DMS53 (cell line): ENCODE measurements at regions not wholly inside any gene's neighbourhood (a gene's known extent, or its start where the extent isn't known, plus 50 kb on each side); places are given as distances from the start of the nearest gene placed in this dataset.
"Not testable (repeated sequence)": the region's sequence is repeated elsewhere in the genome, so short reads cannot be mapped to it uniquely, and the experiment has no call there.

Source experiments
- DNase-seq: peaks from one replicate; lab custom pipeline; 2025; lab: John Stamatoyannopoulos, UW

GRCh38 chr4:142897518-142897917 is 51.4 kb upstream of the INPP4B start:
- not testable (repeated sequence) for DNase-seq

GRCh38 chr4:142900622-142901021 is 54.5 kb upstream of the INPP4B start:
- DNase-seq, result no peak

GRCh38 chr4:142901166-142901662 is 55.1 kb upstream of the INPP4B start:
- DNase-seq, result peak; percentile 2

- not testable (repeated sequence) for DNase-seq
These were observed 57.5 kb upstream of the INPP4B start for GRCh38 chr4:142903617-142904016.

DNA sequence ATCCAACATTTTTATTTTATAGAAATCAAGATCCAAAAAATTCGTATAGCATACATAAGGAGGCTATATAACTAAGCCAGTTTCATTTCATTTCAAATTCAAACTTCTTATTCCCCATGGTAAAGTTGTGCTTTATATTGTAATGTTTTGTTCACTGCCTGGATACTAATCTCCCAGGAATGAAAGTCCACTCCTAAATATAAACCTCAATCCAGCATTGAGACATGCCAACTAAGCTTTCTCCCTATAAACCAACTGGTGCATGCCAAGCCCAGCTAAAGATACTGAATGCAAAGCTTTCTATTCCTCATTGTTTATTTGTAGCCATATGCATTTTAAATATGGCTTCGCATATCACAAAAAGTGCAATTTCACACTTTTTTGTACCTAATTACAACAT is 63.8 kb upstream of the INPP4B start:
- no peak for DNase-seq

GRCh38 chr4:142913034-142913433 is 66.9 kb upstream of the INPP4B start:
- DNase-seq, result no peak

DNA sequence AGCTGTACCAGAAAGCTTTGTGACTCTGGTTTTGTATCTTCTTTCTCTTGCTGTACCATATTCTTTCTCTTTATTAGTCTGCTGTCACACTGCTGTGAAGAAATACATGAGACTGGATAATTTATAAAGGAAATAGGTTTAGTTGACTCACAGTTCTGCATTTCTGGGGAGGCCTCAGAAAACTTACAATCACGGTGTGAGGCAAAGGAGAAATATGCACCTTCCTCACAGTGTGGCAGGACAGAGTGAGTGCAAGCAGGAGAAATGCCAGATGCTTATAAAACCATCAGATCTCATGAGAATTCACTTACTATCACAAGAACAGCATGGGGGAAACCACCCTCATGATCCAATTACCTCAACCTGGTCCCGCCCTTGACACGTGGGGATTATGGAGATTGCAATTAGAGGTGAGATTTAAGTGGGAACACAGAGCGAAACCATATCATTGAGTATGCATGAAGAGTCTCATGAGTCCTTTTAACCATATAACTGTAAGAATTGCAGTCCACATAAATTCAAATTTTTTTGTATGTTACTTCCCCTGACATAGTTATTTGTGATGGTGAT is 67.4 kb upstream of the INPP4B start:
- no peak for DNase-seq

DNA sequence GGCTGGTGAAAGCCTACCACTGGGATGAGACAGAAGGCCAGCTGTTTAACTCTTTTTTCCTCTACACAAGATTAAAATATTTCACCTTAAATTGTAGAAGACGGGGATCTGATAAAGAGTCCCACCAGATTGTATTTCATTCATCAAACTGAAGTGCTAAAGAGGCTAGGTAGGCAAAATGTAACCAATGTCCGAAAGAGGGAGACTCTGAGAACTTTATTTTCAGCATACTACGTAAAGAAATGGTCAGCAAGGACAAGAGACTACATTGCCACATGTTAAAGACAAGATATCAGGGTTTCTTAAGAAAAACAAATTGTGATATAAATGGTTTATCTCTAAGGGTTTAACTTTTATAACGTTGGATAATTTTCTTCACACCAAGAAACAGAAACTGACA is 71.6 kb upstream of the INPP4B start:
- no peak for DNase-seq

DNA sequence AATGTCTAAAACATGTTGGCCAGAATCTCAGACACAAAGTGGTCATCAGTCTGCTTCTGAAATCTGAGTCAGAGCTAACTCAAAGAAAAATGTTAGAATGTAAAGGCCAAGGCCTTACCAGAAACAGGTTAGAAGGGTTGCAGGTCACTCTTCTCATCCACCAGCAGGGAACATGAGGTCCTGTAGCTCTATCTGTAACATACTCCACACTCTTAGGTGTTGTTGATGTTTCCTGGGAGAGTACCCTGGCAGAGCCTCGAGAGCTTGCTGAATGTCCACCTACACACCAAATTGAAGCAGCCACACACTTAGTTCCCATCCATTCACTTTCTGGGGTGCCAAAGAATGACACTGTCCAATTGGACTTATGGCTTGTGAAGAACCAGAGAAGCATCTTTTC is 76.6 kb upstream of the INPP4B start:
- no peak for DNase-seq

DNA sequence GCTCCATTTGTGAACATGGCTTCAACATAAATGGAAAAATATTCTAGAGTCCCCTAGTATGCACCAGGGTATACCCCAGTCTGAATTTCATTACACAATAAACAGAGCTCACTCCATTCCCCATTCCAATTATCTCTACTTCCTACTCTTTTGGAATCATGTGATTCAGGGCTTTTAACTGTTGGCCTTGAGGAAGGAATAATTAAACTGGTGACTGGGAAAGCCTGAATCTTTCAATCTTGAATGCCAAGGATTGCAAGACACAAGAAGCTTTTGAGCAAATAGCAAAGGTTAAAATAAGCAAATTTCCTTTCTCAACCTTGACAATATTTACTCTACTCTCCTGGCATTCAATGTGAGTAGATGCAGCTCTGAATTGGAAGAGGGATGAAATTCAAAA is 77.5 kb upstream of the INPP4B start:
- DNase-seq, result no peak

GRCh38 chr4:142925161-142925560 is 79.1 kb upstream of the INPP4B start:
- DNase-seq, result no peak

DNA sequence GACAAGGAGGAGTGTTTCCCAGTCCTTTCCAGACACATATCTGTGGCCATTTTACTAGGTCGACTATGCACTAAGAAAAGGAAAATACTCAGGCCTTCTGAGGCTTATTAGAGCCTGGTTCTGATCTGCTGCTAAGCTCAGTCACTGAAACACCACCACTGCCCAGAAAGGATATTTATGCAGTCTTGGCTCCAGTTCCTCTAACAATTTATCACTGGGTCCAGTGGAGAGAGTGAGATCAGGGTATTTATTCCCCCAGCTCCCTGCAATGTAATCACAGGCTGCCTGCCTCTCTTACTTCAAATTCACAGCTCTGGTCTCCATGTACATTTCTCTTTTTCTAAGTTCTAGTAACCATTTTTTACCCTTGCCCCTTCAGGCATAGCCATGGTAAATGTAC is 81.6 kb upstream of the INPP4B start:
- no peak for DNase-seq

DNA sequence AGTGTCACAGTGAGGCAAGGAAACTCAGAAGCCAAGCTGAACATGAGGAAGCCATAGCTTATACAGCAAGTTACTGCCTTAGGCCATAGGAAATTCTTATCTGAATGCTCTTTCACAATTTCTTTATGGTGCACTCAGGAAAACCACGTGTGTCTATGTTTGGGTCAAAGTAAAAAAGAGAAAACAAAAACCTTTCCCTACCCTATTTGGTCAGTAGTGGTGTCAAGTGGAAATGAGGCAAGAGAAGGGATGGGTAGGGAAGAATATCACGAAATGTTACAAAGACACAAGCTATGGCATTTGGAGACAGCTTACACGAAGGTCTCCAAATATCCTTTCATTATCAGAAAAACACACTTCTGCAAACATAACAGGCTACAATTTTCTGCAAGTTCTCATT is 83.4 kb upstream of the INPP4B start:
- no peak for DNase-seq

DNA sequence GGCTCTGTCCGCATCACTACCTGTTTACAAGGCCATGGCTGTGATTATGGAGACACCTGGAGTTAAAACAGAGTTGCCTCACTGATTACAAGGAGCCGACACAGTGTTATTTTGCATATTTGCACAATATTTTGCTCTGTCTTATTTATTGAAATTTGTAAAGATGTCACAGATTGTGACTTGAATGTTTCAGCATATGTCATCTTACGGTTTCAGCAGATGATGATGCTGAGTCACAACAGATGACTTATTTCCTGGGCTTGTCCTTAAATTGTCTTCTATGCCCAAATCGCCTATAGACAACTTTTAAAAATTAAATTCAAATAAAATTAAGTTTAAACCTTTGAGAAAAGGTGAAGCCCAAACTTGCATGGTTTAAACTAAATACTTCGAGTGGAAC is 87.1 kb upstream of the INPP4B start:
- no peak for DNase-seq

DNA sequence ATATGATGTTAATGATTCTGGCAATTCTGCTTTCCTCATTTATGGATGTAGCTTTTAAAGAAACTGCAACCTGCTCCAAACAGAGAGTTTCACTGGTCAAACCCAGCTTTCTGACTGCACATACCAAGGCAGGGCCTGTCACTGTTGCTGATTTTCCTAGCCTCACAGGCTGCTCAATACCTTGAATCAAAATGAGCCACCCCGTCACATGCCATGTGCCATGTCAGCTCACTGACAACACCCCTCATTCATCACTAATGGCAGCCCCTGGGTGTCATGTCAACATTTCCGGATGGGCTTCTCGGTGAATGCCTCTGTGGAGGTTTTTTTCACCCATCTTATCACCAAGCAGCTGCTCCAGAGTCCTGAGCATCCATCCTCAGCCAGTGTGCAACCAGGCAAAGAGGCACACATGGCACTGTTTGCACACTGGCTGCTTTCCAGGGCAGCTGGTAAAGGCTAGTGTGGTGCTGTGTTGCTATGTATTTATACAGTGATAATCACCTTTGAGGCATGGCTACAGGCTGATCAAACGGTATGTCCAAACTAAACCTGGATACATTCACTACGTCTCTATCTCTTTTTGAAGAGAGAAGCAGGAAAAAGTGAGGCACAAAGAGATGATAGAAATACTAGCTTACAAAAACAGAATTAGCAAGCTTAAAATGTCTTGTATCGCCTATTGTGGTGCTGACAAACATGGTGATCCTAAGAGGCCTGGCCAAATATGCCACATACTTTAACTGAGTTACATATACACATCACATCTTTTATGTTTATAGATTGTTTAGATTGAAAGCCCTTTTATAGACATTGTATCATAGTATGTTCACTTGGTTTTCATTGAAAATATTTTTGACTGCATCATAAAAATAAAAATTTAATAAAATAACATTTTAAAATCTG is 94.6 kb upstream of the INPP4B start:
- DNase-seq, result peak; percentile 97

DNA sequence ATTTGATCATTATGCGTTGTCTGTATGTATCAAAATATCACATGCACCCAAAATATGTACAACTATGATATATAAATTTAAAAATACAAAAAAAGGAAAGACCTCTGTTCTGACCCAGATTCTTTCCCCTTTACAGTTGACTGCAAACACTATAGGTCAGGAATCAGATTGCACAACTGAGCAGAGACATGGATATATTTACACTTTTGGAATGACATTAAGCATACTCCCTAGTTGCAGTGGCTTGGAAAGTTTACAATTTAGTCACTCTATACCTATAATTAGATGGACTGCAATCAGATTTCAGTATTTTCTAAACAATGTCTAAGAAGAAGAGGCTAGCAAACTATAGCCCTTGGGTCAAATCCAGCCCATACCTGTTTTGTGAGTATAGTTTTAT is 98.5 kb upstream of the INPP4B start:
- DNase-seq, result peak; percentile 8

- DNase-seq, result no peak
These were observed 106.9 kb upstream of the INPP4B start for GRCh38 chr4:142952821-142953580.

DNA sequence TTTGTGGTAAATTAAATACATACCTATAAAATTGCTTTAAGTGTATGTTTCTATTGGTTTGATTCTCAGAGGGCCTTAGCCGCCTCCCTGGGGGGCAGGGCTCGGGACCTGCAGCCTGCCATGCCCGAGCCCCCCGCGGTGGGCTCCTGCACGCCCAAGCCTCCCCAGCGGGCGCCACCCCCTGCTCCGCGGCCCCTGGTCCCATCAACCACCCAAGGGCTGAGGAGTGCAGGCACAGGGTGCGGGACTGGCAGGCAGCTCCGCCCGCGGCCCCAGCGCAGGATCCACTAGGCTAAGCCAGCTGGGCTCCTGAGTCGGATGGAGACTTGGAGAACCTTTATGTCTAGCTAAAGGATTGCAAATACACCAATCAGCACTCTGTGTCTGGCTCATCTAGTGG is 108.3 kb upstream of the INPP4B start:
- no peak for DNase-seq

DNA sequence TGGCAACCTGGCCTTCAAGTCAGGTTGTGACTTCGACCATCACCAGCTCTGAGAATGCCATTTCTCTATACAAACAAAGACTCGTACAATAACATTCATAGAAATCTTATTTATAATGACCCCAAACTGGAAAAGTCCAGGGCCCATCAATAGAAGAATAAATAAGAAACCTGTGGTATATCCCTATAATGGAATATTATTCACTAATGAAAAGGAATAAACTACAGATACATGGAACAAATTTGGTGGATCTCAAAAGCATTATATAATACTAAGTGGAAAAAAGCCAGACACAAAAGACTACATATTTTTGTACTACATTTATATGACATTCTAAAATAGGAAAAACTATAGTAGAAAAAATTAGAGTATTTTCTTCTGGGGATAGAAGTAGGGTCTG is 109.4 kb upstream of the INPP4B start:
- no peak for DNase-seq

- peak; percentile 69 for DNase-seq
These were observed 113.1 kb upstream of the INPP4B start for GRCh38 chr4:142959173-142959572.

DNA sequence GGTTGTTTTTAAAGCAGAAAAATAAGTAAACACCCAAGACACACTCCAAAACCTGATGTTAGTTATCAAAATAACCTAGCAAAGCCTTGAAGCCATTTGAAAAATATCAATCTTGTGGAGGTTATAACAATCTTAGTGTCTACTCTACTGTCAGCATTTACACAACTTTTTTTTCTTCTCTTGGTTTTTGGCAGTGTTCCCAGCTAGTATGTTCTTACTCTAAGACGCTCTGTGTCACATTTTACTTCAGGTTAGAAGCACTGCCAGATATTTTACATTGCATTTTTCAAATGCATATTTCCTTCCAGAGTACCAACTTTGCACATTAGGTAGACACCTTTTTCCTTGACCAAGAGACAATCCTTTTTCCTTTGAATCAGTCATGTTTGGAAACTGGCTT is 114.0 kb upstream of the INPP4B start:
- DNase-seq, result no peak

- no peak for DNase-seq
These were observed 115.0 kb upstream of the INPP4B start for GRCh38 chr4:142960867-142961644.
